ENCODE measurements at regions not wholly inside any gene's neighbourhood (a gene's known extent, or its start where the extent isn't known, plus 50 kb on each side); places are given as distances from the start of the nearest gene placed in this dataset.

DNA sequence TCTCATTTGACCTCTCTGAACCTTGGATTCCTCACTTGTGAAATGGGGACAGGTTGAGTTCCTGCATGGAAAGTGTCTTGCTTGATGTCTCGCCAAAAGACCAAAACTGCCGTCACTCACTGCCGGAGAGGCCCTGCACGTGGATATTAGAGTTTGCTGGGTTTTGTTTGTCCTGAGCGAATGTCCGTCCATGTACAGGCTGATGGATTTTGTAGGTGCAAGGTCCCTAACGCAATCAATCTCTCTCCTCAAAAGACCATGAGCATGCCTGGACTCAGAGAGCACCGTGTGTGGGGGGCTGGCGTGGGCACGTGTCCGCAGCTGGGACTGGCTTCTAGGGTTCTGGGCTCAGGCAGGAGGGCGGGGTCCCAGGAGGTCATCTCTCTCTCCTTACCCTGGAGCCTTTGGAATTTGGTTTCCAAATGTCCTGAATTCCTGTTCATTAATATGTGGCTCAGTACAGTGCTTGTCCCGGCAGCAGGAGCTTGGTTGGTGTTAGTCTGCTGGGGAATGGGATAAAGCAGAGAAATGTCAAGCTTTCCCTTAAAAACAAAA lies 146.0 kb upstream of the IER5L start:
- TF ChIP-seq, protein P1, sequence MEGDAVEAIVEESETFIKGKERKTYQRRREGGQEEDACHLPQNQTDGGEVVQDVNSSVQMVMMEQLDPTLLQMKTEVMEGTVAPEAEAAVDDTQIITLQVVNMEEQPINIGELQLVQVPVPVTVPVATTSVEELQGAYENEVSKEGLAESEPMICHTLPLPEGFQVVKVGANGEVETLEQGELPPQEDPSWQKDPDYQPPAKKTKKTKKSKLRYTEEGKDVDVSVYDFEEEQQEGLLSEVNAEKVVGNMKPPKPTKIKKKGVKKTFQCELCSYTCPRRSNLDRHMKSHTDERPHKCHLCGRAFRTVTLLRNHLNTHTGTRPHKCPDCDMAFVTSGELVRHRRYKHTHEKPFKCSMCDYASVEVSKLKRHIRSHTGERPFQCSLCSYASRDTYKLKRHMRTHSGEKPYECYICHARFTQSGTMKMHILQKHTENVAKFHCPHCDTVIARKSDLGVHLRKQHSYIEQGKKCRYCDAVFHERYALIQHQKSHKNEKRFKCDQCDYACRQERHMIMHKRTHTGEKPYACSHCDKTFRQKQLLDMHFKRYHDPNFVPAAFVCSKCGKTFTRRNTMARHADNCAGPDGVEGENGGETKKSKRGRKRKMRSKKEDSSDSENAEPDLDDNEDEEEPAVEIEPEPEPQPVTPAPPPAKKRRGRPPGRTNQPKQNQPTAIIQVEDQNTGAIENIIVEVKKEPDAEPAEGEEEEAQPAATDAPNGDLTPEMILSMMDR (IDR thresholded peaks at IDR 0.05; ENCODE audit: control extremely low read depth, extremely low read depth, low read depth, missing control alignments): no peak
- DNase-seq (ENCODE audit: extremely low spot score): no peak
- ChIA-PET POLR2A (no interaction called here), CTCF (interaction anchor here (1.2 to 1.5 kb wide), 2 partner anchors 12 to 150 kb away, joined by 3 to 4 read pairs; no protein-coding TSS in a partner anchor)

DNA sequence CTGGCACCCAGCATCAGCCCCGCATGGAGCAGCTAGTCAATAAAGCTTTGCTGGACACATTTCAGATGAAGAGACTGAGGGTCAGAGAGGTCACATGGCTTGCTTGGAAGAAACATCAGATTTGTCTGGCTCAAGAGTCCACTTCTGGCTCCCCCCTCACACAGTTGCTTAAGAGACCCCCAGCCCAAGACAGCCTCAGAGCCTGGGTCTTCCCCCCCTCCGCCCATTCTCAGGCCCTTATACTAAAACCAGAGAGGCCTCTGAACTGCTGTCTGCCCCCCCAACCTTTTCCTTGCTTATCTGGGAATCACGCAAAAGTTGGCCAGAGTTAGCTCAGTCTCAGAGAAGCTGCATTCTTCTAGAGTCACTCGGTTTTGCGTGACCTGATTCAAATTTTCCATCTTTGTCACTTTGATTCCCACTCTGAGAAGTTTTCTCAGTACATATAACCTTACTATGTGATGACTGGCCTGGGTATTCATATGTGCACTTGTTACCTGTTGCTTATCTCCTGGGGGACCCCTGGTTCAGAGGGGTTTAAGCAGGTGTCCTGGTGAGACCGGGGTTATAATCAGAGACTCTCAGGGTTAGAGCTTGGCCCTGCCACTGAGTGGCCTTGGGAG lies 145.4 kb upstream of the IER5L start:
- ChIA-PET CTCF (interaction anchor here (1.2 to 1.5 kb wide), 2 partner anchors 11 to 149 kb away, joined by 3 to 4 read pairs; no protein-coding TSS in a partner anchor), POLR2A (no interaction called here)
- TF ChIP-seq, protein P1 (IDR thresholded peaks at IDR 0.05; ENCODE audit: control extremely low read depth, extremely low read depth, low read depth, missing control alignments): no peak
- DNase-seq (ENCODE audit: extremely low spot score): no peak

GRCh38 chr9:129322641-129323375 lies 144.7 kb upstream of the IER5L start:
- ChIA-PET POLR2A (no interaction called here), CTCF (interaction anchor here (0.8 to 3.0 kb wide), 4 partner anchors 14 to 301 kb away, joined by 3 to 6 read pairs (median 4); no protein-coding TSS in a partner anchor)
- DNase-seq (ENCODE audit: extremely low spot score): no peak
- TF ChIP-seq, protein P1 (IDR thresholded peaks at IDR 0.05; ENCODE audit: control extremely low read depth, extremely low read depth, low read depth, missing control alignments): no peak

GRCh38 chr9:129322022-129322621 lies 144.1 kb upstream of the IER5L start:
- DNase-seq (ENCODE audit: extremely low spot score): no peak
- ChIA-PET CTCF (interaction anchor here (0.8 to 3.0 kb wide), 4 partner anchors 13 to 302 kb away, joined by 3 to 6 read pairs (median 4); no protein-coding TSS in a partner anchor), POLR2A (no interaction called here)
- TF ChIP-seq, protein P1 (IDR thresholded peaks at IDR 0.05; ENCODE audit: control extremely low read depth, extremely low read depth, low read depth, missing control alignments): no peak

DNA sequence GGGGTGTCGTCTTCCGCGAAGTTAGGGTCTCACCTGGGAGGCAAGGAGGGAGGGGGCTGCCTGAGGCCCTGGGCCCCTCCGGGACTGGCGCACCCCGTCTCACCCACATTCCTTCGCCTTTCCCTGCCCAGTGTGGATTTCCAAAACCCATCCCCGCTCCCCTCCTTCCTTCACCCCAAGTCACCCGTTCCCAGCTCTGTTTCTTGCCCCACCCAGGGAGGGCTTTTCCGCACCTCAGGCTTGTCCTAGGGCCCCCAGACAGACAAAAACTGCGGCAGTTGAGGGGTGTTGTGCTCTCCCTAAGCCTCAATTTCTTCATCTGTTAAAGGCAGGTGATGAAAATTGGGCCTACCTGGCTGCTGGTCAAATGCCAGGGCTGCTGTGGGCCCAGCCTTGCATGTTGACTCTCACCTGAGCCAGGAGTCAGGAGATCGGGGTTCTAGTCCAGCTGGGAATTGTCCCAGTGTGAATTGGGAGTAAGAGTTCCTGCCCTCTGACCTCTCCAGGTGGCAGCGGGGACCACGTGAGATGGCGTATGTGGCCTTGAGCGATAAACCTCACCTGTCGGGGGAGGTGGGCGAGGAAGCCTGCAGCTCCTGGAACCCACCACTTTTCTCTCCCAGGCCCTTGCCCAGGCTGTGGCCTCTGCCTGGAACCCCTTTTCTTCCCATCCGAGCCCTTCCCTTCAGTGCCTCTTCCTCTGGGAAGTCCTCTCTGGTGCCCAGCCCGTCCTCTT lies 143.4 kb upstream of the IER5L start:
- no peak for DNase-seq (ENCODE audit: extremely low spot score)
- CTCF ChIA-PET: interaction anchor here (1.2 to 3.0 kb wide), 3 partner anchors 147 to 303 kb away, joined by 4 to 6 read pairs (median 5); no protein-coding TSS in a partner anchor
- POLR2A ChIA-PET: no interaction called here
- TF ChIP-seq, protein P1 (IDR thresholded peaks at IDR 0.05; ENCODE audit: control extremely low read depth, extremely low read depth, low read depth, missing control alignments): no peak
